Dedifferentiated amniotic fluid mesenchymal stem cell (primary cell): ENCODE measurements at regions not wholly inside any gene's neighbourhood (a gene's known extent, or its start where the extent isn't known, plus 50 kb on each side); places are given as distances from the start of the nearest gene placed in this dataset.

Source experiments
- DNase-seq: peaks from one replicate; pipeline ENCODE4 v3.0.0-alpha.2; 2016; ENCODE audit errors: extremely low spot score

DNA sequence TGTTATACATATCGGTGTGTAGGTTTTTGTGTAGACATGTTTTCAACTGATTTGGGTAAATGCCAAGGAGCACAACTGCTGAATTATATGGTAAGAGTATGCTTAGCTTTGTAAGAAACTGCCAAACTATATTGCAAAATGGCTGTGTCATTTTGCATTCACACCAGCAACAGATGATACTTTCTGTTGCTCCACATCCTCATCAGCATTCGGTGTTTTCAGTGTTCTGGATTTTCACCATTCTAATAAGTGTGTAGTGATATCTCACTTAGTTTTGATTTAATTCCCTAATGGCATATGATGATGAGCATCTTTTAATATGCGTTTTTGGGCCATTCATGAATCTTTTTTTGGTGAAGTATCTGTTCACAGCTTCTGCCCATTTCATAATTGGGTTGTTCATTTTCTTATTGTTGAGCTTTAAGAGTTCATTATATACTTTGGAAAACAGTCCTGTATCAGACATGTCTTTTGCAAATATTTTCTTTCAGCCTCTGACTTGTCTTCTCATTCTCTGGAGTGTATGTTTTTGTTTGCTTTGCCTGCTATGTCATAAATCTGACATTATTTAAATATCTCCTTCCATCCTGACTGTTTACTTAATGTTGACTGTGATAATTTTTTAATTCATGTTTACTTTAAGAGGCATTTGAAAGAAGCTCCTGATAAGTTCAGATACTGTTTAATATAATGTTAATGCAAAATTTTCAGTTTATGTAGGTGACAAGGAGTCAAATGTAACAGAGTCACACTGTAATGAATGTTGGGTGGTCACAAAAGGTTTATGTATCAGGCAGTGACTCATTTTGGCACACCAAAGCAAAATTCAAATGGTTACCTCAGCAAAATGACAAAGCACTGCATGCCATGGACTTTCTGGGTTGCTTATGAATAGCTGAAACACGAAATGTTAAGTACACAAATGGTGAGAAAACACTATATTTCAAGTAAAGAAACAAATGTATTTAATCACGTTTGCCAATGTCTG is 181.1 kb upstream of the DAB2 start:
- peak; percentile 48 for DNase-seq

DNA sequence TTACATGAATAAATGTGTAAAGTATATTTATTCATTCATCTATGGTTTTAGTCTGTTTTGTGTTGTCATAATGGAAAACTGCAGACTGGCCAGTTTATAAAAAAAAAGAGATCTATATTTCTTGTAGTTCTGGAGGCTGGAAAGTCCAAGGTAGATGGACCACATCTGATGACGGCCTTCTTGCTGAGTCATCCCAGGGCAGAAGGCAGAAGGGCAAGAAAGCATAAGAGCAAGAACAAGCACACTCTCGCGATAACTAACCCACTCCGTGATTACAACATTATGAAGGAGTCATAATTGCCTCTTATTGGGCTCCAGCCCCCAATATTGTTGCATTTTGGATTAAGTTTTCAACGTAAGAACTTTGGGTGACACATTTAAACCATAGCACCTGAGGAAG is 180.4 kb upstream of the DAB2 start:
- no peak for DNase-seq

DNA sequence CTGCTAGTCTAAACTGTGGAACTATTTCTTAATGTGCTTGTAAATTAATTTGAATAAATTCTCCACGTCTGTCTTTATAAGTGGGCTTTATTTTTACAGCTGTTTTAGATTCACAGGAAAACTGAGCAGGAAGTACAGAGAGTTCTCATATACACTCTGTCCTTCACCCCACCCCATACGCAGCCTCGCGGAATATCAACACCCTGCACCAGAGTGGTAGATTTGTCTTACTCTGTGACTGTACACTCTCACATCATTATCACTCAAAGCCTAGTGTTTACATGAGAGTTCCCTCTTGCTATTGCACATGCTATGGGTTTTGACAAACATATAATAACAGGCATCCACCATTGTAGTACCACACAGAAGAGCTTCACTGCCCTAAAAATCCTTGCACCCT is 179.7 kb upstream of the DAB2 start:
- no peak for DNase-seq

DNA sequence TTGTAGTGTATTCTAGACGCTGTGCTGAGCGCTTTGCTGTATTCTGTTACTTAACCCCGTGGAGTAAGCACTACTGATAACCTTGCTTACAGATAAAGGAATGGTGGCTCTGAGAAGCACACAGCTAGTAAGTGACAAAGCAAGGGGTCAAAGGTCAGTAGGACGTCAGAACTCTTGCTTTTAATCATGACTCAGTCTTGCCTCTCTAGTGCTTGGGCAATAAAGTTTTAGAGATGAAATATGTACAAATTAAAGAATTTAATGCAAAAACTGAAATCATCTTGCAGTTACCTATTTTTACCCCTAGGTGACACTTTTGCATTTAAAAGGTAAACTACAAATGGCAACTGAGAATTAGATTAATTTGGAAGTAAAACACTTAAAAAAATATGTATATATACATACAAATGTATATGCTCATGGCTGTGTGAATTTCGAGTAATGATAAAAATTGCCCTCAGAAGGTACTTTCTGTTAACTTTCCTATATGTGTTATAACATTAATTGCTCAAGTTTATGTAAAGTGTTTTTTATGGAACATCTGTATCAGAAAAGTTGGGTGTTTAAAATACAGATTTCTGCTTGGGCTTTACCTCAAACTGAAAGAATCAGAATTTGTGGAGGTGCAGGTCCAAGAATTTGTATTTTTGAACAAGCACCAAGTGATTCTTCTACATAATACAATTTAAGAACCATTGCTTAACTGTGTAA is 175.1 kb upstream of the DAB2 start:
- peak; percentile 69 for DNase-seq

DNA sequence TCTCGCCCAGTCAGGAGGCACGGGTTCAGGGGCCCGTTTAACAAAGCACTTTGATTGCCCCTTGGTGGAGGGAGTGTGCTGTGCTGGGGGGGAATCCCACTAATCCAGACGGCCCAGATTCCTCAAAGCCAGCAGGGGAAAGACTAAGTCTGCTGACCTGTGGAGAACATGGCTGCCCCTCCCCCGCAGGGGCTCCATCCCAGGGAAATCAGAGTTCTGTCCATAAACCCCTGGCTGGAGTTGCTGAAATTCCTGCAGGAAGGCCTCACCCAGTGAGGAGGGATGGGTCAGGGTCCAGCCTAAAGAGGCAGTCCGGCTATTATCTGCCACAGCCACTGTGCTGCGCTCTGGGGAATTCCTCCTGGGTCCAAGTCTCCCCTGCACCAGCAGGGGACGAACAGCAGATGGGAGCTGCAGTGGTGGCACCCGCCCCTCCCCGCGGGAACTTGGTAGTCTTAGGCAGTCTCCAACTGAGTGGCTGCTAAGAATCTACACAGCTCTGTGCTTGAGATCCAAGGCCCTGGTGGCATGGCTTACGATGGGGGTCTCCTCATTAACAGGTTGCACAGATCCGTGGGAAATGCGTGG is 174.0 kb upstream of the DAB2 start:
- no peak for DNase-seq

DNA sequence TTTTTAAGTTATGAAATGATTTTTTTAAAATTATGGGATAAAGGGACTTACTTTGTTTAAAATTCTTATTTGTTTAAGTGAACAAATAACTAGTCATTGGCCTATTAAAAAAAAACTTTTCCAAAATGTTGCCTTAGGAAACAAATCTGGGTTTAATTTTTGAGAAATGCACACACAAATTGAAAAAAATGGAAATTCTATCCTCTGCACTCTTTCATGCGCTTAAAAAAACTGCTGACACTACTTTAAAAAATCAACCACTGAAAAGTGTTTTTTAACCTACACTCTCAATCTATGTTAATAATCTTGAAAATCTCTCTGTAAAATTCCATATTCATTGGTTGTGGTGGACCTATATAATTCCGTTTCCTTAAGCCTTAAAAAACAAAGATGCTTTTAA is 163.4 kb upstream of the DAB2 start:
- DNase-seq, result no peak

DNA sequence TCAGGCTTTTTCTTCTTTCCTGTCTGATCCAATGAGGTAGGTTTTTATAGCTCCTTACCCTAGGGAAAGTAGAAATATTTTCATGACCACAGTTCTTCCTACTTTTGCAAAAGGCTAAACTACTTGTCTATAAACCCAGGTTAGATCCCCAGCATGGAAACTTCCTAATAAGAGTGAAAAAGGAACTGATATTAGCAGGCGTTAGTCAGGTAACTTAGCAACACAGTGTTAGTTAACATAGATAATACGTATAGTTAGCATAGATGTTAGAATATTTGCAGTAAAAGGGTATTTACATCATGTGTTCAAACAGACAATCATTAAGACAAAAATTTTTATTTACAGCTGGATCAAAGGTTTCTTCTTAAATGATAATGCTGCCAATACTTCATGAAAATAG is 162.9 kb upstream of the DAB2 start:
- no peak for DNase-seq

DNA sequence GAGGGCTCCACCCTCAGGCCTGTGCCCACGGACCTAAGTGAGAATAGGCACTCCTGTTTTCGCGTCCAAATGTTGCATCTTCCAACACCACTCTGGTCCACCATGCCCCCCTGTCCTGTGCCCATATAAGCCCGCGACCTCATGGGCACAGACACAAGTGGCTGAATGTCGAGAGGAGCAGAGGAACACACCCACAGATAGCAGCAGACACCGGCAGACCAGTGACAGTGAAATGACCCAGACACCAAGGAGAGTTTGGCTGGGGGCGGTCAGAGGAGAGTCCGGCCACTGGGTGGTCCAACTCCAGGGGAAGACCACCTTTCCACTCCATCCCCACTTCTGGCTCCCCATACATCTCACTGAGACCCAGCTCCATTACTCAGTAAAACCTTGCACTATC is 161.4 kb upstream of the DAB2 start:
- no peak for DNase-seq

DNA sequence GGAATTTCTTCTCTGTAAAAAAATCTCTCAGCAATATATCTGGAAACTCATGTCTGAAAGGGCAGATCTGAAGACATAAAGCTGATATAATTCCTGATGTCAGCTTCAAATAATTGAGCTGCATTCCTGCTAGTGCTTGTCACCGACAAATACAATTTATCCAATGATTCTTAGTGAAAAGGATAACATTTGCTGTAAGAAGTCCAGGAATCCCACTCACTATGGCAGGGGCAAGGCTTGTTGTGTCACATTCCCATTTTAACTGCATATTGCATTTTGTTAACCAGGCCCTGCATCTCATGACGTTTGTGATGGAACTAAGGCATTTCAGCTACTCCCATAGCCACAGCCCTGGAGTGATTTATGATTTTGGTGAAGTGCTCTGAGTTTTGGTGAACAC is 160.1 kb upstream of the DAB2 start:
- DNase-seq, result peak; percentile 42

DNA sequence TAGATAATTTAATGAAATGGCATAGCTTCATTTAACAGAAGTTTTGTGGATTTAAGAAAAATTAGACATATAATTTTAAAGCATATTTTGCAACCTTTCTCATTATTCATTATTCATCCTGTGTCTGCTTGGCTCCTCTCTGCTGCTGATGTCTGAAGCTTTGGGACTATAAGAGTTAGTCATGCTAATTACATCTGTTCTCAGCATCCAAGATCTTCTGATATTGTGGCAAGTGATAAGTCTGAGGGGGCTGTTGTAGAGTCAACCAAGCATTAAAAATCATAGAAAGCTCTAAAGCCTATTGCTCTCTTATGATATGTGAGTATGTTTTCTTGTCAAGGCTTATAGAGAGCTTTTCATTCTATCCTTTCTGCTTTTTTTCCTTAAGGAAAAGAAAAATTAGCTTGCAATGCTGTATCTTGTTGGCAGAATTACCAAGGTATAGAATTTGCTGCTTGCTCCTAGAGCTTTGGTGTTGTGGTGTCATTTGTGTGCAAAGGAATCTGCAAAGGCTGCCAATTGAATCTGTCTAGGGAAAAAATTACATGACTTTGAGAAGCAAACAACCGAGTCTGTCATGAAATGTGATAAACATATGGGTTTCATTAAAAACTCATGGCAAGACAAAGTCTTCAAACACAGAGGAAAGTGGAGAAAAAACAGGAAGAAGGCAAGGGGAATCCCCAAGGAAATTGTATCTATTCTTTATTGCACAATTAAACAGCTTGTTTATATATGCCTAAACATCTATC is 156.1 kb upstream of the DAB2 start:
- peak; percentile 89 for DNase-seq

DNA sequence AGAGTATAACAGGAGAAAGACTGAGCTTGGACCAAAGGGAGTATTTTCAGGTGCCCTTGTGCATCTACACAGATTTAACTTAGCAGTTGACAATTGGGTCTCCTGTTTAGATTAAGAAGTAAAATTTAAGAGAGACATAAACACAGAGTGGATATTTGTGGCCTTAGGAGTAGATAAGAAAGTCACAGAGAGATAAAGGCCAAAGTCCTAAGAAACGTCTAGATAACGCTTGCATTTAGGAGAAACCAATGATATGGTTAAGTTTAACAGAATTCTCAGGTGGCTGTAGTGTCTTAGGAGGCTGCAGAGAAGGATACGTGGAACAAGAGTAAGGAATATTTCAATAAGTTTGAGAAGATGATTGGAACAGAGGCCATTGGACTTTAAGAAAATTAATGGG is 155.0 kb upstream of the DAB2 start:
- no peak for DNase-seq

DNA sequence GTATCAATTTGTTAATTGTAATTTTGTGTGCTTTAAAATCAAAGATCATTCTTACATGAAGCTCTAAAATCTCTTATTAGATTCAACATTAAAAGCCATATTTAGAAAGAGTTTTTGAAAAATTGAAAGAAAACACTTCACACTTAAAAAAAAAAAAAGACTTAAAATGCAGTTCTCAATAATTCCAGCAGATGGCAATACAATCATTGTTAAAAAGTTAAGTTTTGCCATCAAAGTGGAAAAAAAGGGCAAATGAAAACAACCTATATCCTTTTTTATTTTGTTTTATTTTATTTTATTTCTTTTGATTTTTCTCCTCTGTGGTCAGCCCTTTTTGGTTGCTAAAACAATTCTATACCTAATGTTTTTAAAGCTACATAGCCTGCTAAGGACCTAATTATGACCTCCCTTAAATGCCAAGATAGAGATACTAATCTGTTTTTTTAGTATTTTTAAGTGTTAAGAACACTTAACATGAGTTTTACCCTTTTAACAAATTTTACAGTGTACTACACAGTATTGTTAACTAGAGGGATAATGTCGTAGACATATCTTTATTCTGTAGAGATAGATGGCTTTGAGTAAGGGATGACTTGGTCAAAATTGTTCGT is 154.2 kb upstream of the DAB2 start:
- peak; percentile 38 for DNase-seq

DNA sequence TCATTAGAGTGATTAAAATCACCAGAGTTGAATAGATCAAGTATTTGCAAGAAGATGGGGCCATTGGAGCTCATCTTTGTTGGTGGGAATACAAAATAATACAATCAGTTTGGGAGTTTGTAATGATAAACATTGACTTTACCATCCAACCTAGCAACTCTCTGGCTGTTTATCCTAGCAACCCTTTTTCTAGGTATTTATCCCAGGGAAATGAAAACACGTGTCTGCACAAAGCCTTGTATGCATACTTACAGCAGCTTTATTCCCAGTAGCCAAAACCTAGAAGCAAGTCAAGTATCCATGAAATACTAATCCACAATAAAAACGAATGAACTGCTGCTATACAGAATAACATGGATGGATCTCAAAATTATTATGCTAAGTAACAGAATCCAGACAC is 152.7 kb upstream of the DAB2 start:
- no peak for DNase-seq

DNA sequence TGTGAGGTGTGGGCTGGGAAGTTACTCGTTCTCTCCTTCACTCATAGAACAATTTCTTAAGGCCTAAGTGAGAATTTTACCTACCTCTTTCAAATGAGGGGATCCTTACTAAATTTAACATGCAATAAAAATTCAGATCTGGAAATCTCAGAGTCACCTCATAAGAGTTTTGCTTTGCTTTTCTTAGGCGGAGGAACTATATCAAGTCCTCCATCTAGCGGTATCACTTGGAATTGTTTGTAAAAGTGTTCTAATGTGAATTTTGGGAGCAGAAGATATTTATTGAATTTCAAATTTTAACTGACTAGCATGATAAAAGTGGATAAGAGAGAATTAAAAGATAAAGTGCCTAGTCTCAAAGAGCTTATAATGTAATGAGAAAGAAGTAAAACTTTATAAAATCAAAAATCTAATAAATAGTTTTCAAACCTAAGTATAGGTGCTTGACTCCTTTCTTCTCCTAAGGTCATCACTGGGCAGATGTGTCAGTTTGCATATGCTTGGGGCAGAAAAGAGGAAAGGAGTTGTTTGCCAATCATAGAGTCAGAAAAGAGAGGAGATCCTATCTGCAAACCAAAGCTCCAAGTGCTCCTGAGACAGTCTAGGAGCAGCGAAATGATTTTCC is 145.7 kb upstream of the DAB2 start:
- DNase-seq, result peak; percentile 82

DNA sequence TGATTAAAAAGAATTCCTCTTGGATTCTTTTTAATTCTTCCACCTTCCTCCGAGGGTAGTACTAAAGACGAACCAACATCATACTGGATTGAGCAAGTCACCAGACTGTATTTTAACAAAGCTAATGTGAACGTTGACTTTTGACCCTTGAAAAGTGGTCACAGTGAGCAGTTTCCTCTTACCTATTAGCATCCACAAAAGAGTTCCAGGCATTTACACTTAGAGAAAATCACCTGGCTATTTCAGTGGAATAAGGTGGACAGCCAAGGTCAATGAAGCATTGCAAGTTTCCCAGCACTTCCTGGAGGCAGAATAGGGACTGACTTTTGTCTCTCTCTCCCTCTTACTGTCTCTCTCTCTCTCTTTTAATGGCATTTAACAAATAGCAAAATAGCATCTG is 145.1 kb upstream of the DAB2 start:
- no peak for DNase-seq

DNA sequence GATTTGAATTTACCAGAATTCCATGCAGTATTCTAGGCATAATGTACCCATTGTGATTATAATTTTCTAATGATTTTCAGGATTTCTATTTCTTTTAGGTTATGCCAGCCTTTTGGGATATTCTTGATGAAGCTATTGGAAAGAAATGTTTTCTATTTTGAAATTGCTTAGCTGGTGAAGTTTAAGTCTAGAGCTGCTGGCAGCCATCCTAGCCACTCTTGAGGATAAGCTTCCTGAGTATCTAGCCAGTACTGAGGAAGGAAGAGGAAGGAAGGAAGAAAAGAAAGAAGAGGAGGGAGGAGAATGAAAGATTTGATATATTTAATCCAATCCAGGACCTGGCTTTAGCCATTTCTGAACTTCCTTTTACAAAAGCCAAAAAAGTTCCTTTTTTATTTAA is 142.1 kb upstream of the DAB2 start:
- DNase-seq, result no peak

DNA sequence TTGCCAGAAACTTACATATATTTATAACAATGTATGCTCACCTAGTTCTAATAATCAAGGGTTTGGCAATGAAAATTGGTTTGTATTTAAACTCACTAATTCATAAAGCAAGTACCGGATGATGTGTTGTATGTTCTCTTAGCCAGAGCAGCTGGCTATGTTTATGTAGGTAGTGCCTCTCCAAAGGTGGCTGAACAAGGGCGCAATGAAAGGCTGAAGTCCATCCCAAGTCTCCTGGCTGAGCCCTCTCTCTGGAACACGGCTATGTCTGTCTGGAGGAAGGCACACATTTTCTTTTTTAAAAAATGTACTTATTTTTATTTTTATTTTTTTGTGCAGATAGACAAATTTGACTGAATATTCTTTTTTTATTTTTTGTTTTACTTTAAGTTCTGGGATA is 141.2 kb upstream of the DAB2 start:
- no peak for DNase-seq

DNA sequence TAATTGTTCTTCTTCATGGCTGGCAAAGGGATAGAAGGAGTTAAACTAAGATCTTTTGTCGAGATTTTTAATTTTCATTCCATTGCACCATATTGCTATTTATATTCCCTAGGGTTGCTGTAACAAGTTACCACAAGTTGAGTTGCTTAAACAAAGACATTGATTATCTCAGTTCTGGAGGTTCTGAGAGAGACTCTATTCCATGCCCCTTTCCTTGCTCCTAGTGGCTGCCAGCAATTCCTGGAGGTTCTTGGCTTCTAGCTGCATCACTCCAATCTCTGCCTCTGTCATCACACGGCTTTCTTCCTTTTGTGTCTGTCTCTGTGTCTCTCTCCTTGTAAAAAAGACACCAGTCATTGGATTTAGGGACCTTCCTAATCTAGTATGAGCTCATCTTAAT is 136.6 kb upstream of the DAB2 start:
- no peak for DNase-seq

DNA sequence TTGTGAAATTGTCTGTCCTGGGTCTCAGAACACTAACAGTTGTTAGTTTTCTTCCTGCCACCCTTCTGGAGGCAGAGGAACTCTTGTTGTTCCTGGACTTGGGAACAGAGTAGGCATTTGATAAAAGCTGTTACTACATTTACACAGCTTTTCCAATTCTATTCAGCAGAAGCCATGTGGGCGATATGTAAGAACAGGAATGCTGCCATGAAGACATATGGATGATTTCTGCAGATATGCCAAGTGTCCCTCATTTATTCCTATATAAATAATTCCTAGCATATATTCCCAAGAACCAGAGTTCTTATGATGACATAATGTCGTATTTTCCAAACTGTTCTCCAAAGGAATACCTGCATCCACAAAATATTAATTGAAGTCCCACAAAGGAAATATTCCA is 135.9 kb upstream of the DAB2 start:
- DNase-seq, result no peak

DNA sequence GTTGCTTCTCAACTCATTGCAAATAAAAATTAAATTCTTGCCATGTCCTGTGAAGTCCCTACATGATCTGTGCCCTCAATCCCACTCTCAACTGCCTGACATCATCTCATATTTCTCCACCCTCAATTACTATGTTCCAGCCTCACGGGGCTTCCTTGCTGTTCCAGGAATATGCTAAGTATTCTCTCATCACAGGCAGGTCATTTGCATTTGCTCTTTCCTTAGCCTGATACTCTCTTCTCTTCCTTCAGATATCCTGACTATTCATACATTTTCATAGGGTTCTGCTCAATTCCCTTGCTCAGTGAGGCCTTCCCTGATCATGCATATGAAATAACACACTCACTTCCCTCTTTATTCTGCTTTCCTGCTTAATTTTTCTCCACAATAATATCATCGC is 135.1 kb upstream of the DAB2 start:
- DNase-seq, result no peak

DNA sequence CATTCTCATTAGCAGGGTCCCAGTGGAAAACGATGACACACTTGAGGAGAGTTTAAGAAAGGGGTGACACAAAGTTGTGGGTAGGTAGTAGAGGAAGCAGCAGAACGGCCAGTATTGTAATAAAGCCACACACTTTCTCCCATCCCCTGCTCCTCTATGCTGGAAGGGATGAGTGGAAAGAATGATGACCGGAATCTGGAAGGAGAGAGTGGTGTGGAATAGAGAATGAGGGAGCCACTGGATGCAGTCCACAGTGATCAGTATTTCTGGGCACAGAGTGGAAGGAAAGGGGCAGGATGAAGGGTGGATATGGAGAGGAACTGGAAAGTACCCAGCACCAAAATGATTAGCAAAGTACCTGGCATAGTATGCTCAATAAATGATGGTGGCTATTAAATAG is 133.8 kb upstream of the DAB2 start:
- no peak for DNase-seq
